ENCODE measurements at regions not wholly inside any gene's neighbourhood (a gene's known extent, or its start where the extent isn't known, plus 50 kb on each side); places are given as distances from the start of the nearest gene placed in this dataset.

GRCh38 chr20:50405915-50406609 lies 104.1 kb upstream of the PTPN1 start:
- Histone ChIP-seq H3K4me1 (ENCODE audit: insufficient read depth, low read length) (no peaks in the 10 kb centered on the region), H3K36me3 (ENCODE audit: insufficient read depth, low read length) (no peaks in the 10 kb centered on the region), H3K9me3 (ENCODE audit: low read length) (no peaks in the 10 kb centered on the region), H3K27me3 (ENCODE audit: insufficient read depth, low read length) (no peaks in the 10 kb centered on the region), H2AFZ (ENCODE audit: low read depth, low read length) (no peak overlapping the region), H3K4me3 (ENCODE audit: low read length) (no peak overlapping the region)

GRCh38 chr20:50406610-50407136 lies 103.5 kb upstream of the PTPN1 start:
- Histone ChIP-seq H3K27me3 (ENCODE audit: insufficient read depth, low read length) (no peaks in the 10 kb centered on the region), H3K36me3 (ENCODE audit: insufficient read depth, low read length) (no peaks in the 10 kb centered on the region), H3K4me3 (ENCODE audit: low read length) (no peak overlapping the region), H2AFZ (ENCODE audit: low read depth, low read length) (no peak overlapping the region), H3K9me3 (ENCODE audit: low read length) (no peaks in the 10 kb centered on the region), H3K4me1 (ENCODE audit: insufficient read depth, low read length) (no peaks in the 10 kb centered on the region)

- no peak overlapping the region for H3K4me3 ChIP-seq (ENCODE audit: low read length)
- no peaks in the 10 kb centered on the region for H3K27me3 ChIP-seq (ENCODE audit: insufficient read depth, low read length)
- no peaks in the 10 kb centered on the region for H3K36me3 ChIP-seq (ENCODE audit: insufficient read depth, low read length)
- no peaks in the 10 kb centered on the region for H3K4me1 ChIP-seq (ENCODE audit: insufficient read depth, low read length)
- no peak overlapping the region for H2AFZ ChIP-seq (ENCODE audit: low read depth, low read length)
- H3K9me3 ChIP-seq (ENCODE audit: low read length): no peaks in the 10 kb centered on the region
Observed at GRCh38 chr20:50408526-50409364, 101.4 kb upstream of the PTPN1 start.

GRCh38 chr20:50409495-50409894 lies 100.7 kb upstream of the PTPN1 start:
- no peaks in the 10 kb centered on the region for H3K4me1 ChIP-seq (ENCODE audit: insufficient read depth, low read length)
- H3K27me3 ChIP-seq (ENCODE audit: insufficient read depth, low read length): no peaks in the 10 kb centered on the region
- no peak overlapping the region for H3K4me3 ChIP-seq (ENCODE audit: low read length)
- no peaks in the 10 kb centered on the region for H3K36me3 ChIP-seq (ENCODE audit: insufficient read depth, low read length)
- no peaks in the 10 kb centered on the region for H3K9me3 ChIP-seq (ENCODE audit: low read length)
- H2AFZ ChIP-seq (ENCODE audit: low read depth, low read length): no peak overlapping the region

- Histone ChIP-seq H3K9me3 (ENCODE audit: low read length) (no peaks in the 10 kb centered on the region), H3K27me3 (ENCODE audit: insufficient read depth, low read length) (no peaks in the 10 kb centered on the region), H3K4me1 (ENCODE audit: insufficient read depth, low read length) (peaks cover 2% of the 10 kb centered on the region), H2AFZ (ENCODE audit: low read depth, low read length) (no peak overlapping the region), H3K36me3 (ENCODE audit: insufficient read depth, low read length) (no peaks in the 10 kb centered on the region), H3K4me3 (ENCODE audit: low read length) (no peak overlapping the region)
Observed at GRCh38 chr20:50410343-50410742, 99.8 kb upstream of the PTPN1 start.

GRCh38 chr20:50412069-50412468 lies 98.1 kb upstream of the PTPN1 start:
- Histone ChIP-seq H3K27me3 (ENCODE audit: insufficient read depth, low read length) (no peaks in the 10 kb centered on the region), H3K4me3 (ENCODE audit: low read length) (no peak overlapping the region), H2AFZ (ENCODE audit: low read depth, low read length) (no peak overlapping the region), H3K36me3 (ENCODE audit: insufficient read depth, low read length) (no peaks in the 10 kb centered on the region), H3K9me3 (ENCODE audit: low read length) (no peaks in the 10 kb centered on the region), H3K4me1 (ENCODE audit: insufficient read depth, low read length) (peaks cover 2% of the 10 kb centered on the region)

- H3K9me3 ChIP-seq (ENCODE audit: low read length): no peaks in the 10 kb centered on the region
- no peaks in the 10 kb centered on the region for H3K27me3 ChIP-seq (ENCODE audit: insufficient read depth, low read length)
- H2AFZ ChIP-seq (ENCODE audit: low read depth, low read length): no peak overlapping the region
- H3K4me1 ChIP-seq (ENCODE audit: insufficient read depth, low read length): peaks cover 2% of the 10 kb centered on the region
- H3K36me3 ChIP-seq (ENCODE audit: insufficient read depth, low read length): no peaks in the 10 kb centered on the region
- no peak overlapping the region for H3K4me3 ChIP-seq (ENCODE audit: low read length)
Observed at GRCh38 chr20:50412499-50412898, 97.7 kb upstream of the PTPN1 start.

GRCh38 chr20:50413088-50413500 lies 97.1 kb upstream of the PTPN1 start:
- Histone ChIP-seq H3K36me3 (ENCODE audit: insufficient read depth, low read length) (no peaks in the 10 kb centered on the region), H2AFZ (ENCODE audit: low read depth, low read length) (no peak overlapping the region), H3K4me3 (ENCODE audit: low read length) (no peak overlapping the region), H3K4me1 (ENCODE audit: insufficient read depth, low read length) (peaks cover 2% of the 10 kb centered on the region), H3K9me3 (ENCODE audit: low read length) (no peaks in the 10 kb centered on the region), H3K27me3 (ENCODE audit: insufficient read depth, low read length) (no peaks in the 10 kb centered on the region)

GRCh38 chr20:50415021-50415515 lies 95.1 kb upstream of the PTPN1 start:
- Histone ChIP-seq H3K27me3 (ENCODE audit: insufficient read depth, low read length) (no peaks in the 10 kb centered on the region), H3K4me3 (ENCODE audit: low read length) (no peak overlapping the region), H3K4me1 (ENCODE audit: insufficient read depth, low read length) (peaks cover 2% of the 10 kb centered on the region), H3K36me3 (ENCODE audit: insufficient read depth, low read length) (no peaks in the 10 kb centered on the region), H3K9me3 (ENCODE audit: low read length) (no peaks in the 10 kb centered on the region), H2AFZ (ENCODE audit: low read depth, low read length) (peak overlapping the region; percentile 13)

- no peaks in the 10 kb centered on the region for H3K9me3 ChIP-seq (ENCODE audit: low read length)
- no peaks in the 10 kb centered on the region for H3K27me3 ChIP-seq (ENCODE audit: insufficient read depth, low read length)
- H3K4me1 ChIP-seq (ENCODE audit: insufficient read depth, low read length): peaks cover 2% of the 10 kb centered on the region
- H2AFZ ChIP-seq (ENCODE audit: low read depth, low read length): peak overlapping the region; percentile 13
- no peaks in the 10 kb centered on the region for H3K36me3 ChIP-seq (ENCODE audit: insufficient read depth, low read length)
- H3K4me3 ChIP-seq (ENCODE audit: low read length): no peak overlapping the region
Observed at GRCh38 chr20:50415516-50416268, 94.5 kb upstream of the PTPN1 start.

- no peak overlapping the region for H2AFZ ChIP-seq (ENCODE audit: low read depth, low read length)
- no peaks in the 10 kb centered on the region for H3K36me3 ChIP-seq (ENCODE audit: insufficient read depth, low read length)
- H3K4me1 ChIP-seq (ENCODE audit: insufficient read depth, low read length): peaks cover 2% of the 10 kb centered on the region
- H3K4me3 ChIP-seq (ENCODE audit: low read length): no peak overlapping the region
- no peaks in the 10 kb centered on the region for H3K27me3 ChIP-seq (ENCODE audit: insufficient read depth, low read length)
- no peaks in the 10 kb centered on the region for H3K9me3 ChIP-seq (ENCODE audit: low read length)
Observed at GRCh38 chr20:50416269-50417022, 93.7 kb upstream of the PTPN1 start.

- Histone ChIP-seq H2AFZ (ENCODE audit: low read depth, low read length) (no peak overlapping the region), H3K4me3 (ENCODE audit: low read length) (no peak overlapping the region), H3K36me3 (ENCODE audit: insufficient read depth, low read length) (no peaks in the 10 kb centered on the region), H3K4me1 (ENCODE audit: insufficient read depth, low read length) (peaks cover 2% of the 10 kb centered on the region), H3K27me3 (ENCODE audit: insufficient read depth, low read length) (no peaks in the 10 kb centered on the region), H3K9me3 (ENCODE audit: low read length) (no peaks in the 10 kb centered on the region)
Observed at GRCh38 chr20:50417023-50417329, 93.2 kb upstream of the PTPN1 start.

Data from neuron (in vitro differentiated cells).